GF-D8 (cell line): ENCODE measurements at regions not wholly inside any gene's neighbourhood (a gene's known extent, or its start where the extent isn't known, plus 50 kb on each side); places are given as distances from the start of the nearest gene placed in this dataset.

Experiments used
- DNase-seq: peaks from one replicate; lab custom pipeline; 2025; lab: John Stamatoyannopoulos, UW

DNA sequence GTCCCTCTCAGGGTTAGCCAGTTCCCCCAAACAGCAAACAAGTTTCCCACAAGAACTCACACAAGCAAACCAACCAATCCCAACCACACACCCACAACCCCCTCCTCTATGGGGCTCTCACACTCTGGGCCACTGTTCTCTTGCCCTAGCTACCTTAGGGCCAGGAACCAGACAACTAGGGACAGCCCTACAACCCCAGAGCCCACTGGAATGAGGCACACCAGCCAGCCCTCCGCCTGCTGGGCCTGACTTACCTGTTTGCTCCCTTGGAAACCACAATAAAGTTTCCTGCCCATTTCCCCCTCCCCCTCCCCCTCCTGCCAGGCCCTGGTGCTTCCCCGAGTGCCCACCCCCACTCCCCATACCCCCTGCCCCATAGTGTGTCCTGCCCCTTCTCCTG is 132.6 kb downstream of the WDR11 start:
- no peak for DNase-seq

GRCh38 chr10:120984221-120984620 is 133.1 kb downstream of the WDR11 start:
- no peak for DNase-seq

- peak; percentile 40 for DNase-seq
Measured at GRCh38 chr10:120987359-120987758, 136.2 kb downstream of the WDR11 start.

DNA sequence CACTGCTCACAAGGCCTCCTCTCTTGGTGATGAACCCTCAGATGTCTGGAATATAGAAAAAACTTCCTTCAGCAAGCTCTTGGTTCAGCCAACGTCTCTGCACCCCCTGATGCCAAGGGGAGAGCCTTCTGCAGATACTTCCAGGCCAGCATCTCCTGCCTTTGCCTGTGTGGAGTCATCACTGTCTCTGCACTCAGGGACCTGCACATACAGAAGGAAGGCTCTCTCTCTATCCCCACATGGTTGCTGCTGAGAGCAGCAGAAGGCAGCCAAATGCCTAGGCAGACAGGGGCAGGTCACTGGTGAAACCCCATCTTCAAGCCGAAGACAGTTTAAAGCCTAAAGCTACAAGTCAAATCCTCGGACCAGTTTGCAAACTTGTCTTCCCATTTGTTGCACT is 137.6 kb downstream of the WDR11 start:
- no peak for DNase-seq

DNA sequence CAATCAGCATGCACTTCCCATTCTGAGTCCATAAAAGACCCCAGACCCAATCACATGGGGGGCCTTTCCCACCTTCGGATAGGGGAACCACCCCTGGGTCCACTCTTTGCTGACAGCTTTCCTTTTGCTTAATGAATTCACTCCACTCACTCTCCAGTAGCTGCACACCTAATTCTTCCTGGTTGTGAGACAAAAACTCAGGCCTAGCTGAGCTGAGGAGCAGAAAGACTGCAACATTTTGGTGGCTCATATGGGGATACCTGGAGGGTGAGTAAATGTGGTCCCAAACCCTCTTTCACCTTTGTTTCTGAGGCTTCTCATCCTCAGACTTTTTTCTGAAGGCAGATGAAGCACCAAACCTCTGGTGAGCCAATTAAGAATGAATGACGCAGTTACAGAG is 138.1 kb downstream of the WDR11 start:
- DNase-seq = no peak

GRCh38 chr10:120989996-120990598 is 138.9 kb downstream of the WDR11 start:
- no peak for DNase-seq

- DNase-seq = no peak
Measured at GRCh38 chr10:120990831-120991230, 139.7 kb downstream of the WDR11 start.

GRCh38 chr10:120993089-120993488 is 141.9 kb downstream of the WDR11 start:
- DNase-seq = no peak

DNA sequence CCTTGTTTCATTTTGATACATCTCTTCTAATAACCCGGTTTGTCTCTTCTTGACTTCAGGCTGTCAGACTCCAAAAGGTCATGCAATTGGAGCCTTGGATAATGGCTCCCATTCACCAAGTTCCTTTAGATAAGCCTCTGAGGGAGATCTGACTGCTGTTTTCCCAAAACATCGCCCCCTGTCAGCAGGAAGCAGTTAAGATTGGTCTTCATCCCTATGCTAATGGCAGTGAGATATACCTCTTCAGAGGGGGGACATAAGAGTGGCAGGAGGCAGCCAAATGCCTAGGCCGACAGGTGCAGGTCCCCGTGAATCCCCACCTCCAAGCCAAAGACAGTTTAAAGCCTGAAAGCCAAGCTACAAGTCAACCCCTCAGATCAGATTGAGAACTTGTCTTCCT is 144.6 kb downstream of the WDR11 start:
- no peak for DNase-seq

DNA sequence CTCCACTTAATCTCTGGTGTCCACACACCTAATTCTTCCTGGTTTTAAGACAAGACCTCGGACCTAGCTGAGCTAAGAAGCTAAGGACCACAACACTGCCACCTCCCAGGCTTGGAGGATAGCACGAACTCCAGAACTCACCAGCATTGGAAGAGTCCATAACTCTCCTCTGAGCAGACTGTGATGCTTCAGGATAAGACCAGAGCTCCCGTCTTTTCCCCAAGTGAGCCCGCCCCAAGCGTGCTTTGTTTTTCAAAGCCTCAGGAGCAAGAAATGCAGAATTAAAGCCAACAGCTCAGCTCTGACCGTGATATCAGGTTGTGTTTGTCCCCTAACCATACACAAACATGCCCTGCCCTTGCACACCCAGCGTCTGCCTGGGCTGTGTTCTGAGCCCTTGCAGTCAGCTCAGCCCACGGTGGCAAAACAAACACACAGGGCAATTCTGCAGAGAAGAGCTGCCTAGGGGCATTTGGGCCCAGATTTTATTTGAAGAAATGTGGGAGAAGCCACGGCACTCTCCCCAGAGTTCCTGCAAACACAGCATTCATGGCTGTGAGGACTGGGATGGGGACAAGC is 145.4 kb downstream of the WDR11 start:
- DNase-seq = no peak

DNA sequence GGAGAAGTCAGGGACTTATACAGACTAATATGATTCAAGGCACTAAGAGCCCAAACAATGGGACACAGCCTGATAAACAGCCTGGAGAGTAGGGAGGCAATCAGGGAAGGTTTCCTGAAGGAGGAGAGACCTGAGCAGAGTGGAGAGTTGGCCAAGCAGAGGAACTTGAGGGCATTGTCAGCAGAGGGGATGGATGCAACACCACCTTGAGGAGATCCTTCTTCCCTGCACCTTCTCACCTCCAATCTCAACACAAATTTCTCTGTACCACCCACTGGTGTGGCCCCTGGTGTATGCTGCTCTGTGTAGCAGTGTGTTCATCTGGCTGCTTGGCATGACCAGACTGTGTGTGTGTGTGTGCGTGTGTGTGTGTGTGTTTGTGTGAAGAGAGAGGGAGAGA is 146.2 kb downstream of the WDR11 start:
- no peak for DNase-seq

DNA sequence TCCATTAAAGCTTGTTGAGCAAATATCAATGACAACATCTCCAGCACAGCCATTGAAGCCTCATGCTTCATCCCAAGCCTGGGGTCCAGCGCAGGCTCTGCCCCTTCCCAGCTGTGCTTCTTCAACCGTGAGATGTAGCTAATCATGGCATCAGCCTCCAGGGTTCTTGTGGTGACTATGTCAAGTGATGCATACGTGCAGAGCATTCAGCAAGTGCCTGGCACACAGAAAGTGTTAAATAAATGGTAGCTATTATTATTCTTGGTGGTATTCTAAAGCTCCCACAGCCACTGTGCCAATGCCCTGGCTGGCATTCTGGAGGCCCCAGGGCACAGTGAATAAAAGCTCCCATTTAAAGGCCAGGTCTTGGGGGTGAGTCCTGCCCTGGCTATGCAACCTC is 146.6 kb downstream of the WDR11 start:
- no peak for DNase-seq

- no peak for DNase-seq
Measured at GRCh38 chr10:120998251-120998650, 147.1 kb downstream of the WDR11 start.

DNA sequence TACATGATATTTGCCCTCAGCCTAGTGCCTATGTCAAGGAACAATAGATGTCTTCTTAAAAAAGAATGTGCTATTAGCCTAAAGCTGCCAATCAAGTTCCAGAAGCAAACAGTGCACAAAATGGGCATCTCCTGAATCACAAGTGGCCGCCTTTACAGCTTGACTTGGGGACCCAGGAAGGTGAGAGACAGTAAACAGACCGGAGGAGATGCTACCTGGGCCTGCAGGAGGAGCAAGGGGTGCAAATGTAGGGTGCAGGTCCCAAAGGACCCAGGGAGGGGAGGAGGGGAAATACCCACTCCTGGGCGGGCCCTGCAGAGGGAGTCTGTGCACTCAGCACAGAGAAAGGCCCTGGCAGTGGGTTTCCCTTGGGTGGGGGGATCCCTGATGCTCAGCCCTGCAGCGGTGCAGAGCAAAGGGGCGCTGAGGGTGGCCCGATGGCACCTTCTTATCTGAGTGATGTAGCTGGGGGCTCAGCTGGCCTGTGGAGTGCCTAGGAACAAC is 147.7 kb downstream of the WDR11 start:
- no peak for DNase-seq

GRCh38 chr10:120999868-121000267 is 148.7 kb downstream of the WDR11 start:
- DNase-seq = no peak

GRCh38 chr10:121002586-121003205 is 151.5 kb downstream of the WDR11 start:
- no peak for DNase-seq

DNA sequence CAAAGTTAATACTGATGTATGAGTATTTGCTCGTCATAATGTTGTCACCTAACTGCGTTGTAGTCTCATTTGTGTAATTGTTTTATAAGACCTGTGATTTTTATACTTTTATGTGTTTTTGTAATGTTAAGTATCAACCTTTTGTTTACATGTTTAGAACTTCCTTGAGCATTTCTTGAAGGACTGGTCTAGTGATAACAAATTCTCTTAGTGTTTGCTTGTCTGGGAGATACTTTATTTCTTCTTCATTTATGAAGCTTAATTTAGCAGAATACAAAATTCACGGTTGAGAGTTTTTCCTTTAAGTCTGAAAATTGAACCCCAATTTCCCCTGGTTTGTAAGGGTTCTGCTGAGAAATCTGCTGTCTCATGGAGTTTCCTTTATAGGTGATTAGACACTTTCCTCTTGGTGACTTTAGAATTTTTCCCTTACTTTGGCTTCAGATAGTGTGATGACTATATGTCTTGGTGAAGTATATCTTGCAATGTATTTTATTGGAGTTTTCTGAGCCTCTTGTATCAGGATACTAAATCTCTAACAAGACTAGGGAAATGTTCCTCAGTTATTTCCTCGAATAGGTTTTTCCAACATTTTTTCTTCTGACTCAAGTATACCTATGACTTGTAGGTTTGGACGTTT is 154.9 kb downstream of the WDR11 start:
- no peak for DNase-seq

DNA sequence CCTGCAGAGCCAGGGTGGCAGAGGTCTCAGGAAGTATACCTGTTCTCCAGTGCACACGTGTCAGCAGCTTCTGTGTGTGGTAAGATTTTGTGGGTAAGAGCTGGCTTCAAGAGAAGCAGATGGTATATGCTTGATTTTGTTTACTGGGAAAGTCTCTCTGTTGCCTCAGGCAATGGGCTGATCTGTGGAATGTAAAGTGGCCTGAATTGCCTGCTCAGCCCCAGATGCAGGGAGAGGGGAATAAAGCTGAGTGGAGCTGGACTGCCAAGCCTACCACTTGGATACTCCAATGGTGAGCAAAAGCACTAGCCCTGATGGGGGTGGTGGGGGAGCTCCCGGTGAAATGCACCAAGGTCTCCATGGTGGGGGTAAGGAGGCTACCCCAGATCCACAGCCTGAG is 156.1 kb downstream of the WDR11 start:
- DNase-seq = no peak

DNA sequence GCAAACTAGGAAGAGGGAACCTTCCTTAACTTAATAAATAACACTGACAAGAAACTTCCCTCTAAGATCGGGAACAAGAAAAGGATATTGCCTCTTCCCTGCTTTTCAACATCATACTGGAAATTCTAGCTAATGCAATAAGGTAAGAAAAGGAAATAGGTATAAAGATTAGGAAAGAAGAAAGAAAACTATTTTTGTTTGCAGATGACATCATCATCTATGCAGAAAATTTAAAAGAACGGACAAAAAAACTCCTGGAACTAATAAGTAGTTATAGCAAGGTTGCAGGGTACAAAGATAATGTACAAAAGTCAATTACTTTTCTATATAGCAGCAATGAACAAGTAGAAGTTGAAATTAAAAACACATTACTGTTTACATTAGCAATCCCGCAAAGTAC is 164.8 kb downstream of the WDR11 start:
- DNase-seq = no peak

DNA sequence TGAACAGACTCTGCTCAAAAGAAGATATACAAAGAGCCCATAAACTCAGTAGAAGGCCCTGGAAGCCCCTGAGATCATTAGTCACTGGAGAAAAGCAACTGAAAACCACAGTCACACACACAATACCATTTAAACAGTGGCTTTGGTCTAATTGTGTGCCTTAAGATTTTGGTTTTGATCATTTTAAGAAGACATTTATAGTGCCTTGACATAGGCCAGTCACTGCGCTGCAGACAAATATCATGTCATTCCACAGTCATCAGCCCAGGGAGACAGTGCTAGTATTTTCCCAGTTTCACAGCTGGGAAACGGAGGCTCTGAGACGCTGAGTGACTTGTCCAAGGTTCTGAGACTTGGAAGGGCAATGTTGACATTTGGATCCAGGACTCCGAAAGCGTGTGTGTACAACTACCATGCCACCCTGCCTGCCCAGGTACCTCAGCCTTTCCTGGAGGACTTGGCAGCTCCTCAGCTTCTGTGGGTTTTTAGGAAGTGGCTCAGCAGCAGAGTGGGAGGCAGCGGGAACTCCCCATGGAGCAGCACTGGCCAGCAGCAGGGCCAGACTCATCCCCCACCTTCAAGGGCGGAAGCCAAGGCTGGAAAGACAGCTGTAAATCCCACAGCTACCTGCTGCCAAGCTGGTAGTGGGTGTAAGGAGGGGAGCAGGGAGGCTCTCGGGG is 173.9 kb downstream of the WDR11 start:
- DNase-seq = no peak

DNA sequence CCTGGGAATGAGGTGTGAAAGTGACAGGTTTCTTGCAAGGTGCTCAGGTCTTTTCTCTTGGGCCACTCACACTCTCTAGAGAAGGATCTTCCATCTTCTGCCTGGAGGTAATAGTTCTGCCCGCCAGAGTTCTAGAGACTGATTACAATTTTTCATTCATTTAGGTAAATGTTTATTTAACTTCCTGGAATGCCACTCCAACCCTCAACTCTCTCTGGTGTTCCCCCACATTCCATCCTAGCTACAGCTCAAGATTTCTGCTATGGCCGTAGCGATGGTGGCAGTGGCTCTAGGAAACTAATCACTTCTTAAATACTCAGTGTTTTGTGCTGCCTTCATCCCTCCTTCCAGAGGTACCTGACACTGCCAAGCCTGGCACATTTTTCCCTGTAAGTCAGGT is 174.6 kb downstream of the WDR11 start:
- DNase-seq = no peak

DNA sequence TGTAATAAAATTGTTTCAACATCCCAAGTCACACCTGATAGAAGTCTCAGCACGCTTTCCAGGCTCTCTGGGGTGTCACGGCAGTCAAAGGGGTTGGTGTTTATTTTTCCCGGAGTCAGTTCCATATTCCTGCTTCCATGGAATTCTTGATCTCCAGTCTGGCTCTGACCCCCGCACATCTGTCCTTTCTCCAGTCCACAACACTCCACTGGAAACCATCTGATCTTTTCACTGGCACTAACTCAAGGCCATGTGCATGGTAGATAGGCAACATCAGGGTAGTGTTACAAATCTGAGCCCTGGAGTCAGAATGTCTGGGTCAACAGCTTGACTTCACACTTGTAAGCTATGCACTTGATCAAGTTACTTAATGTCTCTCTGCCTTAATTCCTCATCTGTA is 176.2 kb downstream of the WDR11 start:
- DNase-seq = no peak

DNA sequence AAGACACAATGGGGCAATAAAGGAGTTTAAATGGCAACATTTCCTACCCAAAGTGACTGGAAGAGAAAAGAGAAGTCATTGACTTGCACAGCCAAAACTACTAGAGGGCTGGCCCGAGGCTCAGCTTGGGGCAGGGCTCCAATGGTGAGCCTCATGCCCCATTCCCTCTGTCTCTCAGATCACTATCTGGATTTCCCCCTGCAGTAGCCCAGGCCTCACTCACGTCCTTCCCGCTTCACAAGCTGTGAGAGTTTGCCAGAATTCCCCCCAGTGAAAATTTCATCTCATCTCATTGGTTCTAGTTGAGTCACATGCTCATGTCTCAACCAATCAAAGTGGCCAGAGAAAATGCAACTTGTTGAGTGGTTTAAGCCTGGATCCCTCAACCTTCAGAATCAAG is 181.3 kb downstream of the WDR11 start:
- no peak for DNase-seq
